ENCODE measurements at regions not wholly inside any gene's neighbourhood (a gene's known extent, or its start where the extent isn't known, plus 50 kb on each side); places are given as distances from the start of the nearest gene placed in this dataset.

- H3K9me2 ChIP-seq (replicated peaks; ENCODE audit: low read depth, low read length): no peaks in the 10 kb centered on the region
- H3K4me1 ChIP-seq (ENCODE audit: insufficient read depth, low read length, poor library complexity, severe bottlenecking): no peaks in the 10 kb centered on the region
- no peak overlapping the region for H2AFZ ChIP-seq (ENCODE audit: low read length)
- no peaks in the 10 kb centered on the region for H4K20me1 ChIP-seq (ENCODE audit: insufficient read depth, low read length, poor library complexity, severe bottlenecking)
- H3K4me2 ChIP-seq (ENCODE audit: low read depth, low read length, poor library complexity, severe bottlenecking): no peak overlapping the region
- H3K27me3 ChIP-seq (ENCODE audit: insufficient read depth, low read length, poor library complexity, severe bottlenecking): no peaks in the 10 kb centered on the region
- TF ChIP-seq CTCF (conservative IDR thresholded peaks at IDR 0.05; ENCODE audit: low read length) (no peak), EZH2phosphoT487 (IDR thresholded peaks at IDR 0.05; ENCODE audit: borderline replicate concordance) (no peak)
- no peaks in the 10 kb centered on the region for H3K36me3 ChIP-seq (ENCODE audit: insufficient read depth, low read length)
- H3K9ac ChIP-seq (ENCODE audit: low read depth, low read length, poor library complexity, severe bottlenecking): no peak overlapping the region
- no peak overlapping the region for H3K4me3 ChIP-seq (ENCODE audit: low read length, poor library complexity, severe bottlenecking)
- H3K79me2 ChIP-seq (ENCODE audit: insufficient read depth, low read length): no peaks in the 10 kb centered on the region
- no peaks in the 10 kb centered on the region for H3F3A ChIP-seq (ENCODE audit: low read depth)
- no peaks in the 10 kb centered on the region for H3K9me3 ChIP-seq (ENCODE audit: insufficient read depth, low read depth, low read length)
These were observed 232.5 kb downstream of the HDGFL1 start for GRCh38 chr6:22801831-22802230.

- H2AFZ ChIP-seq (ENCODE audit: low read length): no peak overlapping the region
- no peaks in the 10 kb centered on the region for H3K9me2 ChIP-seq (replicated peaks; ENCODE audit: low read depth, low read length)
- no peaks in the 10 kb centered on the region for H3K4me1 ChIP-seq (ENCODE audit: insufficient read depth, low read length, poor library complexity, severe bottlenecking)
- no peaks in the 10 kb centered on the region for H4K20me1 ChIP-seq (ENCODE audit: insufficient read depth, low read length, poor library complexity, severe bottlenecking)
- TF ChIP-seq EZH2phosphoT487 (IDR thresholded peaks at IDR 0.05; ENCODE audit: borderline replicate concordance) (no peak), CTCF (conservative IDR thresholded peaks at IDR 0.05; ENCODE audit: low read length) (no peak)
- no peaks in the 10 kb centered on the region for H3K9me3 ChIP-seq (ENCODE audit: insufficient read depth, low read depth, low read length)
- no peak overlapping the region for H3K4me2 ChIP-seq (ENCODE audit: low read depth, low read length, poor library complexity, severe bottlenecking)
- H3K9ac ChIP-seq (ENCODE audit: low read depth, low read length, poor library complexity, severe bottlenecking): no peak overlapping the region
- H3K79me2 ChIP-seq (ENCODE audit: insufficient read depth, low read length): no peaks in the 10 kb centered on the region
- H3F3A ChIP-seq (ENCODE audit: low read depth): no peaks in the 10 kb centered on the region
- H3K27me3 ChIP-seq (ENCODE audit: insufficient read depth, low read length, poor library complexity, severe bottlenecking): no peaks in the 10 kb centered on the region
- H3K36me3 ChIP-seq (ENCODE audit: insufficient read depth, low read length): no peaks in the 10 kb centered on the region
- H3K4me3 ChIP-seq (ENCODE audit: low read length, poor library complexity, severe bottlenecking): no peak overlapping the region
These were observed 235.4 kb downstream of the HDGFL1 start for GRCh38 chr6:22804620-22805261.

- H4K20me1 ChIP-seq (ENCODE audit: insufficient read depth, low read length, poor library complexity, severe bottlenecking): no peaks in the 10 kb centered on the region
- H3K79me2 ChIP-seq (ENCODE audit: insufficient read depth, low read length): no peaks in the 10 kb centered on the region
- H3K9me2 ChIP-seq (replicated peaks; ENCODE audit: low read depth, low read length): no peaks in the 10 kb centered on the region
- no peaks in the 10 kb centered on the region for H3K36me3 ChIP-seq (ENCODE audit: insufficient read depth, low read length)
- no peaks in the 10 kb centered on the region for H3F3A ChIP-seq (ENCODE audit: low read depth)
- no peak for TF ChIP-seq EZH2phosphoT487 (IDR thresholded peaks at IDR 0.05; ENCODE audit: borderline replicate concordance)
- no peak for TF ChIP-seq CTCF (conservative IDR thresholded peaks at IDR 0.05; ENCODE audit: low read length)
- no peaks in the 10 kb centered on the region for H3K4me1 ChIP-seq (ENCODE audit: insufficient read depth, low read length, poor library complexity, severe bottlenecking)
- H3K4me2 ChIP-seq (ENCODE audit: low read depth, low read length, poor library complexity, severe bottlenecking): no peak overlapping the region
- H2AFZ ChIP-seq (ENCODE audit: low read length): no peak overlapping the region
- no peak overlapping the region for H3K4me3 ChIP-seq (ENCODE audit: low read length, poor library complexity, severe bottlenecking)
- H3K9me3 ChIP-seq (ENCODE audit: insufficient read depth, low read depth, low read length): no peaks in the 10 kb centered on the region
- H3K9ac ChIP-seq (ENCODE audit: low read depth, low read length, poor library complexity, severe bottlenecking): no peak overlapping the region
- H3K27me3 ChIP-seq (ENCODE audit: insufficient read depth, low read length, poor library complexity, severe bottlenecking): no peaks in the 10 kb centered on the region
These were observed 237.9 kb downstream of the HDGFL1 start for GRCh38 chr6:22807261-22807660.

All from Loucy (cell line).